GM21723 (cell line): ENCODE measurements at regions not wholly inside any gene's neighbourhood (a gene's known extent, or its start where the extent isn't known, plus 50 kb on each side); places are given as distances from the start of the nearest gene placed in this dataset.
A peak's percentile ranks its signal among the peaks of the same experiment; 100 is the strongest.
"Not testable (repeated sequence)": the region's sequence is repeated elsewhere in the genome, so short reads cannot be mapped to it uniquely, and the experiment has no call there.

ENCODE experiments used
- ATAC-seq: cut with Tn5 transposase; IDR thresholded peaks from one replicate; pipeline ENCODE4 v1.9.1; 2021; ENCODE audit warnings: mild to moderate bottlenecking, moderate library complexity; ENCODE audit not compliant: unreplicated experiment

GRCh38 chr4:162945713-162946112 is 221.0 kb downstream of the NAF1 start:
- ATAC-seq = no peak

GRCh38 chr4:162943263-162943662 is 223.4 kb downstream of the NAF1 start:
- ATAC-seq = no peak

- ATAC-seq = no peak
Observed at GRCh38 chr4:162938738-162939485, 227.8 kb downstream of the NAF1 start.

GRCh38 chr4:162935214-162935613 is 231.5 kb downstream of the NAF1 start:
- no peak for ATAC-seq

- ATAC-seq = no peak
Observed at GRCh38 chr4:162931286-162931685, 235.4 kb downstream of the NAF1 start.

GRCh38 chr4:162921178-162921785 is 245.4 kb downstream of the NAF1 start:
- no peak for ATAC-seq

GRCh38 chr4:162920649-162921048 is 246.0 kb downstream of the NAF1 start:
- no peak for ATAC-seq

- no peak for ATAC-seq
Observed at GRCh38 chr4:162912482-162912881, 254.2 kb downstream of the NAF1 start.

GRCh38 chr4:162911349-162911748 is 255.3 kb downstream of the NAF1 start:
- ATAC-seq = no peak

GRCh38 chr4:162909952-162910351 is 256.7 kb downstream of the NAF1 start:
- ATAC-seq = no peak

GRCh38 chr4:162894387-162894786 is 272.3 kb downstream of the NAF1 start:
- ATAC-seq = no peak

- peak; percentile 99 for ATAC-seq
Observed at GRCh38 chr4:162891788-162892707, 274.6 kb downstream of the NAF1 start.

- no peak for ATAC-seq
Observed at GRCh38 chr4:162878096-162878495, 288.6 kb downstream of the NAF1 start.

- no peak for ATAC-seq
Observed at GRCh38 chr4:162874748-162875147, 291.9 kb downstream of the NAF1 start.

- ATAC-seq = no peak
Observed at GRCh38 chr4:162871990-162872389, 294.7 kb downstream of the NAF1 start.

GRCh38 chr4:162869157-162869556 is 297.5 kb downstream of the NAF1 start:
- no peak for ATAC-seq

- ATAC-seq = no peak
Observed at GRCh38 chr4:162866565-162866964, 300.1 kb downstream of the NAF1 start.

GRCh38 chr4:162865102-162865501 is 301.6 kb downstream of the NAF1 start:
- ATAC-seq = peak; percentile 37

- ATAC-seq = no peak
Observed at GRCh38 chr4:162853788-162854187, 312.9 kb downstream of the NAF1 start.

GRCh38 chr4:162852642-162853041 is 314.0 kb downstream of the NAF1 start:
- ATAC-seq = no peak

- not testable (repeated sequence) for ATAC-seq
Observed at GRCh38 chr4:162851241-162851758, 315.4 kb downstream of the NAF1 start.
